A549 (cell line): ENCODE measurements at regions not wholly inside any gene's neighbourhood (a gene's known extent, or its start where the extent isn't known, plus 50 kb on each side); places are given as distances from the start of the nearest gene placed in this dataset.

ENCODE experiments used
- ATAC-seq, 2 experiments: fragments of 200-7000 bp in 1 of 2; fragments of >200 bp in 1 of 2; cut with Nextera tagmentation in 1 of 2; cut with Tn5 transposase in 1 of 2; 3 replicates each; pipeline versions ENCODE4 v1.8.0 to v1.9.1; 2018 to 2020; ENCODE audit warnings: mild to moderate bottlenecking in 1 of 2, moderate library complexity in 1 of 2
- CTCF ChIA-PET: fragments of 300-600 bp; sonication (Branson Sonifier 250); formaldehyde crosslinking; extraction: SDS; loops from one replicate; lab custom pipeline; 2021; ENCODE audit warnings: antibody characterized with exemption, inconsistent platforms; lab: Yijun Ruan, JAX
- POLR2A ChIA-PET: fragments of 350-600 bp; formaldehyde crosslinking; extraction: SDS; loops from one replicate; lab custom pipeline; 2021; ENCODE audit warnings: antibody characterized with exemption, inconsistent platforms; lab: Yijun Ruan, JAX
- DNase-seq, 2 experiments: peaks; one replicate each; pipeline versions ENCODE4 v3.0.0 to v3.0.0-alpha.2; 2011 to 2016; ENCODE audit warnings: low read depth in 1 of 2, low spot score in 1 of 2
- FAIRE-seq: peaks from 2 replicates; lab custom pipeline; 2011; peaks lifted over from hg19 to GRCh38; lab: Jason Lieb, UNC
- H3K27ac ChIP-seq, 2 experiments: fragments of >200 bp; sonication (Bioruptor Twin); formaldehyde crosslinking; 3 replicates each; pipeline ENCODE4 v1.5.1; 2016 to 2017
- H3K4me1 ChIP-seq: fragments of >200 bp; sonication (Bioruptor Twin); formaldehyde crosslinking; 3 replicates; pipeline ENCODE4 v1.6.1; 2016
- H3K4me2 ChIP-seq: fragments of >200 bp; sonication (Bioruptor Twin); formaldehyde crosslinking; 3 replicates; pipeline ENCODE4 v1.6.1; 2016
- H3K4me3 ChIP-seq: fragments of >200 bp; sonication (Bioruptor Twin); formaldehyde crosslinking; 3 replicates; pipeline ENCODE4 v1.5.1; 2016
- H3K9me3 ChIP-seq: fragments of >200 bp; sonication (Bioruptor Twin); formaldehyde crosslinking; 3 replicates; pipeline ENCODE4 v1.6.1; 2016
- BHLHE40 ChIP-seq: IDR thresholded peaks from 2 replicates; pipeline ENCODE4 v1.6.1; 2012; ENCODE audit warnings: low read depth, low read length, inconsistent platforms
- CBX2 ChIP-seq: fragments of 200-600 bp; sonication (generic); IDR thresholded peaks from 2 replicates; pipeline ENCODE4 v1.6.1; 2016; ENCODE audit warnings: low read depth, mild to moderate bottlenecking, borderline replicate concordance
- CBX8 ChIP-seq: fragments of 200-600 bp; sonication (generic); IDR thresholded peaks from 2 replicates; pipeline ENCODE4 v1.6.1; 2016
- CEBPB ChIP-seq, 2 experiments: fragments of >200 bp in 1 of 2; sonication (Bioruptor Twin) in 1 of 2; formaldehyde crosslinking in 1 of 2; IDR thresholded peaks; 2 replicates each; pipeline ENCODE4 v1.6.1; 2012 to 2016
- CHD4 ChIP-seq: fragments of 200-600 bp; sonication (generic); IDR thresholded peaks from 2 replicates; pipeline ENCODE4 v1.6.1; 2016; ENCODE audit warnings: antibody characterized with exemption, mild to moderate bottlenecking, borderline replicate concordance
- EHF ChIP-seq: fragments of 250-450 bp; sonication (Bioruptor Pico); IDR thresholded peaks from 2 replicates; pipeline ENCODE4 v1.5.0; 2020; ENCODE audit warnings: mild to moderate bottlenecking
- FOSL2 ChIP-seq, 2 experiments: fragments of 450-650 bp in 1 of 2; fragments of >200 bp in 1 of 2; sonication (Bioruptor Twin) in 1 of 2; formaldehyde crosslinking; IDR thresholded peaks; 2 replicates each; pipeline versions ENCODE4 v1.5.0 to v1.6.1; 2016 to 2020; ENCODE audit warnings: mild to moderate bottlenecking in 1 of 2, moderate library complexity in 1 of 2
- HOXB5 ChIP-seq: fragments of 250-450 bp; sonication (Bioruptor Pico); IDR thresholded peaks from 2 replicates; pipeline ENCODE4 v1.5.0; 2020; ENCODE audit warnings: mild to moderate bottlenecking, moderate library complexity
- JUN ChIP-seq, 2 experiments: fragments of >200 bp; sonication (Bioruptor Twin); formaldehyde crosslinking; IDR thresholded peaks; 2 replicates in 1 of 2; 3 replicates in 1 of 2; pipeline ENCODE4 v1.6.1; 2016 to 2017
- KDM1A ChIP-seq: fragments of 200-600 bp; sonication (generic); IDR thresholded peaks from 2 replicates; pipeline ENCODE4 v1.6.1; 2016; ENCODE audit warnings: low read depth, mild to moderate bottlenecking
- KDM5A ChIP-seq: fragments of 200-600 bp; sonication (generic); IDR thresholded peaks from 2 replicates; pipeline ENCODE4 v1.6.1; 2016; ENCODE audit warnings: antibody characterized with exemption, mild to moderate bottlenecking
- MAX ChIP-seq: IDR thresholded peaks from 2 replicates; pipeline ENCODE4 v1.6.1; 2012
- NFE2L2 ChIP-seq: fragments of 150-350 bp; conservative IDR thresholded peaks from 2 replicates; pipeline ENCODE4 v1.6.1; 2014; ENCODE audit warnings: low read length
- NR3C1 ChIP-seq: fragments of >200 bp; sonication (Bioruptor Twin); formaldehyde crosslinking; IDR thresholded peaks from 3 replicates; pipeline ENCODE4 v1.6.1; 2017
- PHF8 ChIP-seq: fragments of 200-600 bp; sonication (generic); IDR thresholded peaks from 2 replicates; pipeline ENCODE4 v1.6.1; 2016; ENCODE audit warnings: low read depth, mild to moderate bottlenecking, antibody characterized with exemption, moderate library complexity, borderline replicate concordance
- POLR2A ChIP-seq: IDR thresholded peaks from 2 replicates; pipeline ENCODE4 v1.6.1; 2012; ENCODE audit warnings: mild to moderate bottlenecking, low read length
- RARB ChIP-seq: fragments of 250-450 bp; sonication (Bioruptor Pico); IDR thresholded peaks from 2 replicates; pipeline ENCODE4 v1.8.0; 2021; ENCODE audit warnings: mild to moderate bottlenecking, moderate library complexity
- RFX5 ChIP-seq: fragments of 450-650 bp; IDR thresholded peaks from 2 replicates; pipeline ENCODE4 v1.7.1; 2014; ENCODE audit warnings: antibody characterized with exemption, mild to moderate bottlenecking, moderate library complexity
- SMC3 ChIP-seq: fragments of >200 bp; sonication (Bioruptor Twin); formaldehyde crosslinking; IDR thresholded peaks from 3 replicates; pipeline ENCODE4 v1.6.1; 2018; ENCODE audit warnings: inconsistent platforms
- TFCP2L1 ChIP-seq: fragments of 250-450 bp; sonication (Bioruptor Pico); IDR thresholded peaks from 2 replicates; pipeline ENCODE4 v1.5.0; 2021; ENCODE audit warnings: mild to moderate bottlenecking
- ZC3H11A ChIP-seq: fragments of 450-650 bp; IDR thresholded peaks from 2 replicates; pipeline ENCODE4 v1.6.1; 2014; ENCODE audit warnings: antibody characterized with exemption, mild to moderate bottlenecking
- ZNF302 ChIP-seq: fragments of 250-450 bp; sonication (Bioruptor Pico); IDR thresholded peaks from 2 replicates; pipeline ENCODE4 v1.9.0; 2021; ENCODE audit warnings: inconsistent platforms, mild to moderate bottlenecking, moderate library complexity
- ZSCAN20 ChIP-seq: fragments of 250-450 bp; sonication (Bioruptor Pico); IDR thresholded peaks from 2 replicates; pipeline ENCODE4 v1.8.0; 2022; ENCODE audit warnings: mild to moderate bottlenecking, moderate library complexity
- WGBS: methylation state at CpG from one replicate; pipeline ENCODE4 v1.1.6; 2017; ENCODE audit errors: missing lambda C conversion rate; 5-methylcytosine and 5-hydroxymethylcytosine counted together
- TF ChIP-seq, protein P1 (sequence below): fragments of 150-350 bp; IDR thresholded peaks from 2 replicates; pipeline ENCODE4 v1.6.1; 2014; ENCODE audit warnings: low read depth, mild to moderate bottlenecking, low read length
- TF ChIP-seq, protein P2 (sequence below): fragments of 450-650 bp; IDR thresholded peaks from 2 replicates; pipeline ENCODE4 v1.6.1; 2014; ENCODE audit warnings: antibody characterized with exemption
- TF ChIP-seq, protein P3 (sequence below): IDR thresholded peaks from 2 replicates; pipeline ENCODE4 v1.6.1; 2012
- TF ChIP-seq, protein P4 (sequence below): fragments of >200 bp; sonication (Bioruptor Twin); formaldehyde crosslinking; IDR thresholded peaks from 2 replicates; pipeline ENCODE4 v1.6.1; 2016
- TF ChIP-seq, protein P5 (sequence below): fragments of 250-450 bp; sonication (Bioruptor Pico); IDR thresholded peaks from 2 replicates; pipeline ENCODE4 v1.5.0; 2021; ENCODE audit warnings: mild to moderate bottlenecking, moderate library complexity, borderline replicate concordance

GRCh38 chrX:39938466-39938865 is 159.3 kb downstream of the BCOR start:
- H3K4me2 ChIP-seq, result no peak overlapping the region
- CTCF ChIA-PET, result no interaction called here
- H3K4me1 ChIP-seq, result peaks cover 16% of the 10 kb centered on the region; the same call in 2 of the 3 replicates
- TF ChIP-seq KDM1A (no peak), TFCP2L1 (CRISPR knock-in tag) (no peak), KDM5A (no peak), FOSL2 (IDR thresholded peaks at IDR 0.05) (no peak), FOSL2 (CRISPR knock-in tag; IDR thresholded peaks at IDR 0.05) (no peak), HOXB5 (CRISPR knock-in tag) (no peak), RARB (CRISPR knock-in tag) (no peak), ZSCAN20 (CRISPR knock-in tag) (no peak), BHLHE40 (no peak), POLR2A (no peak), RFX5 (no peak), PHF8 (no peak), ZC3H11A (no peak)
- TF ChIP-seq, protein P1, sequence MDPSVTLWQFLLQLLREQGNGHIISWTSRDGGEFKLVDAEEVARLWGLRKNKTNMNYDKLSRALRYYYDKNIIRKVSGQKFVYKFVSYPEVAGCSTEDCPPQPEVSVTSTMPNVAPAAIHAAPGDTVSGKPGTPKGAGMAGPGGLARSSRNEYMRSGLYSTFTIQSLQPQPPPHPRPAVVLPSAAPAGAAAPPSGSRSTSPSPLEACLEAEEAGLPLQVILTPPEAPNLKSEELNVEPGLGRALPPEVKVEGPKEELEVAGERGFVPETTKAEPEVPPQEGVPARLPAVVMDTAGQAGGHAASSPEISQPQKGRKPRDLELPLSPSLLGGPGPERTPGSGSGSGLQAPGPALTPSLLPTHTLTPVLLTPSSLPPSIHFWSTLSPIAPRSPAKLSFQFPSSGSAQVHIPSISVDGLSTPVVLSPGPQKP, result no peak
- TF ChIP-seq, protein P2, sequence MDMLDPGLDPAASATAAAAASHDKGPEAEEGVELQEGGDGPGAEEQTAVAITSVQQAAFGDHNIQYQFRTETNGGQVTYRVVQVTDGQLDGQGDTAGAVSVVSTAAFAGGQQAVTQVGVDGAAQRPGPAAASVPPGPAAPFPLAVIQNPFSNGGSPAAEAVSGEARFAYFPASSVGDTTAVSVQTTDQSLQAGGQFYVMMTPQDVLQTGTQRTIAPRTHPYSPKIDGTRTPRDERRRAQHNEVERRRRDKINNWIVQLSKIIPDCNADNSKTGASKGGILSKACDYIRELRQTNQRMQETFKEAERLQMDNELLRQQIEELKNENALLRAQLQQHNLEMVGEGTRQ, result no peak
- DNase-seq (no peak), ATAC-seq (no peak), FAIRE-seq (no peak)
- POLR2A ChIA-PET, result no interaction called here
- no peak overlapping the region for H3K27ac ChIP-seq
- 95% methylated on average over 6 of the region's 6 CpGs for WGBS
- no peak overlapping the region for H3K4me3 ChIP-seq
- H3K9me3 ChIP-seq, result no peaks in the 10 kb centered on the region

- ChIA-PET CTCF (no interaction called here), POLR2A (no interaction called here)
- H3K4me1 ChIP-seq, result peaks cover 12% of the 10 kb centered on the region; the same call in 2 of the 3 replicates
- ATAC-seq, result no peak
- no peak for DNase-seq
- H3K4me3 ChIP-seq, result no peak overlapping the region
- no peak for FAIRE-seq
- no peaks in the 10 kb centered on the region for H3K9me3 ChIP-seq
- 79% methylated on average over 3 of the region's 3 CpGs for WGBS
- no peak overlapping the region for H3K4me2 ChIP-seq
- TF ChIP-seq NFE2L2 (no peak), PHF8 (no peak), CBX8 (no peak), SMC3 (no peak), CHD4 (no peak), JUN (IDR thresholded peaks at IDR 0.05) (no peak), ZNF302 (CRISPR knock-in tag) (no peak), KDM1A (no peak), TFCP2L1 (CRISPR knock-in tag) (no peak), NR3C1 (no peak), EHF (CRISPR knock-in tag) (no peak), CEBPB (IDR thresholded peaks at IDR 0.05) (no peak), MAX (no peak), CBX2 (no peak)
- TF ChIP-seq, protein P3, sequence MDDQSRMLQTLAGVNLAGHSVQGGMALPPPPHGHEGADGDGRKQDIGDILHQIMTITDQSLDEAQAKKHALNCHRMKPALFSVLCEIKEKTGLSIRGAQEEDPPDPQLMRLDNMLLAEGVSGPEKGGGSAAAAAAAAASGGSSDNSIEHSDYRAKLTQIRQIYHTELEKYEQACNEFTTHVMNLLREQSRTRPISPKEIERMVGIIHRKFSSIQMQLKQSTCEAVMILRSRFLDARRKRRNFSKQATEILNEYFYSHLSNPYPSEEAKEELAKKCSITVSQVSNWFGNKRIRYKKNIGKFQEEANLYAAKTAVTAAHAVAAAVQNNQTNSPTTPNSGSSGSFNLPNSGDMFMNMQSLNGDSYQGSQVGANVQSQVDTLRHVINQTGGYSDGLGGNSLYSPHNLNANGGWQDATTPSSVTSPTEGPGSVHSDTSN, result no peak
- TF ChIP-seq, protein P4, sequence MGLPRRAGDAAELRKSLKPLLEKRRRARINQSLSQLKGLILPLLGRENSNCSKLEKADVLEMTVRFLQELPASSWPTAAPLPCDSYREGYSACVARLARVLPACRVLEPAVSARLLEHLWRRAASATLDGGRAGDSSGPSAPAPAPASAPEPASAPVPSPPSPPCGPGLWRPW, result no peak
- TF ChIP-seq, protein P5, sequence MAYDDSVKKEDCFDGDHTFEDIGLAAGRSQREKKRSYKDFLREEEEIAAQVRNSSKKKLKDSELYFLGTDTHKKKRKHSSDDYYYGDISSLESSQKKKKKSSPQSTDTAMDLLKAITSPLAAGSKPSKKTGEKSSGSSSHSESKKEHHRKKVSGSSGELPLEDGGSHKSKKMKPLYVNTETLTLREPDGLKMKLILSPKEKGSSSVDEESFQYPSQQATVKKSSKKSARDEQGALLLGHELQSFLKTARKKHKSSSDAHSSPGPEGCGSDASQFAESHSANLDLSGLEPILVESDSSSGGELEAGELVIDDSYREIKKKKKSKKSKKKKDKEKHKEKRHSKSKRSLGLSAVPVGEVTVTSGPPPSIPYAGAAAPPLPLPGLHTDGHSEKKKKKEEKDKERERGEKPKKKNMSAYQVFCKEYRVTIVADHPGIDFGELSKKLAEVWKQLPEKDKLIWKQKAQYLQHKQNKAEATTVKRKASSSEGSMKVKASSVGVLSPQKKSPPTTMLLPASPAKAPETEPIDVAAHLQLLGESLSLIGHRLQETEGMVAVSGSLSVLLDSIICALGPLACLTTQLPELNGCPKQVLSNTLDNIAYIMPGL (CRISPR knock-in tag), result no peak
- no peak overlapping the region for H3K27ac ChIP-seq
Measured at GRCh38 chrX:39939678-39940077, 158.1 kb downstream of the BCOR start.
